SK-N-SH treated with all-trans-retinoic acid at 6 μM for 48 hours (cell line): ENCODE measurements at regions not wholly inside any gene's neighbourhood (a gene's known extent, or its start where the extent isn't known, plus 50 kb on each side); places are given as distances from the start of the nearest gene placed in this dataset.

Source experiments
- ATAC-seq: fragments of 200-7000 bp; cut with Tn5 transposase; 3 replicates; pipeline ENCODE4 v1.9.1; 2020; ENCODE audit warnings: mild to moderate bottlenecking, moderate library complexity
- CSDC2 ChIP-seq: fragments of 250-450 bp; sonication (Bioruptor Pico); IDR thresholded peaks from 2 replicates; pipeline ENCODE4 v1.5.0; 2020; ENCODE audit warnings: mild to moderate bottlenecking, moderate library complexity
- CSRNP3 ChIP-seq: fragments of 250-450 bp; sonication (Bioruptor Pico); IDR thresholded peaks from 2 replicates; pipeline ENCODE4 v1.5.1; 2021; ENCODE audit warnings: mild to moderate bottlenecking, moderate library complexity
- ESRRG ChIP-seq: fragments of 250-450 bp; sonication (Bioruptor Pico); IDR thresholded peaks from 2 replicates; pipeline ENCODE4 v1.6.1; 2021; ENCODE audit warnings: mild to moderate bottlenecking
- OSR1 ChIP-seq: fragments of 250-450 bp; sonication (Bioruptor Pico); IDR thresholded peaks from 2 replicates; pipeline ENCODE4 v1.8.0; 2022; ENCODE audit warnings: moderate library complexity, mild to moderate bottlenecking, inconsistent platforms
- RARB ChIP-seq: fragments of 250-450 bp; sonication (Bioruptor Pico); IDR thresholded peaks from 2 replicates; pipeline ENCODE4 v1.8.0; 2021; ENCODE audit warnings: mild to moderate bottlenecking, moderate library complexity
- TCF4 ChIP-seq: fragments of 250-450 bp; sonication (Bioruptor Pico); IDR thresholded peaks from 2 replicates; pipeline ENCODE4 v1.8.0; 2021; ENCODE audit warnings: mild to moderate bottlenecking, moderate library complexity, borderline replicate concordance
- TOX ChIP-seq: fragments of 250-450 bp; sonication (Bioruptor Pico); IDR thresholded peaks from 2 replicates; pipeline ENCODE4 v1.8.0; 2021; ENCODE audit warnings: mild to moderate bottlenecking, moderate library complexity, borderline replicate concordance
- TSHZ2 ChIP-seq: fragments of 250-450 bp; sonication (Bioruptor Pico); IDR thresholded peaks from 2 replicates; pipeline ENCODE4 v1.5.0; 2020; ENCODE audit warnings: mild to moderate bottlenecking, moderate library complexity
- ZC3H10 ChIP-seq: fragments of 250-450 bp; sonication (Bioruptor Pico); IDR thresholded peaks from 2 replicates; pipeline ENCODE4 v1.5.1; 2021; ENCODE audit warnings: mild to moderate bottlenecking, moderate library complexity
- ZFP3 ChIP-seq: fragments of 250-450 bp; sonication (Bioruptor Pico); IDR thresholded peaks from 2 replicates; pipeline ENCODE4 v1.5.0; 2020; ENCODE audit warnings: mild to moderate bottlenecking, moderate library complexity
- ZFP30 ChIP-seq: fragments of 450-650 bp; formaldehyde crosslinking; IDR thresholded peaks from 2 replicates; pipeline ENCODE4 v1.5.0; 2022; ENCODE audit warnings: mild to moderate bottlenecking, moderate library complexity
- ZNF70 ChIP-seq: fragments of 450-650 bp; formaldehyde crosslinking; IDR thresholded peaks from 2 replicates; pipeline ENCODE4 v1.5.0; 2020; ENCODE audit warnings: mild to moderate bottlenecking, moderate library complexity
- ZNF8 ChIP-seq: fragments of 450-650 bp; formaldehyde crosslinking; IDR thresholded peaks from 2 replicates; pipeline ENCODE4 v1.5.0; 2020; ENCODE audit warnings: mild to moderate bottlenecking, moderate library complexity
- TF ChIP-seq, protein P1 (sequence below): fragments of 250-450 bp; sonication (Bioruptor Pico); IDR thresholded peaks from 2 replicates; pipeline ENCODE4 v1.5.1; 2020; ENCODE audit warnings: low read depth, mild to moderate bottlenecking, moderate library complexity
- TF ChIP-seq, protein P2 (sequence below): fragments of 250-450 bp; sonication (Bioruptor Pico); IDR thresholded peaks from 2 replicates; pipeline ENCODE4 v1.8.0; 2020; ENCODE audit warnings: mild to moderate bottlenecking, moderate library complexity, borderline replicate concordance
- TF ChIP-seq, protein P3 (sequence below): fragments of 250-450 bp; sonication (Bioruptor Pico); IDR thresholded peaks from 2 replicates; pipeline ENCODE4 v1.8.0; 2021; ENCODE audit warnings: low read depth, mild to moderate bottlenecking, moderate library complexity, borderline replicate concordance

GRCh38 chr7:46932676-46933424 is 649.1 kb downstream of the TNS3 start (continued):
- TF ChIP-seq, protein P1, sequence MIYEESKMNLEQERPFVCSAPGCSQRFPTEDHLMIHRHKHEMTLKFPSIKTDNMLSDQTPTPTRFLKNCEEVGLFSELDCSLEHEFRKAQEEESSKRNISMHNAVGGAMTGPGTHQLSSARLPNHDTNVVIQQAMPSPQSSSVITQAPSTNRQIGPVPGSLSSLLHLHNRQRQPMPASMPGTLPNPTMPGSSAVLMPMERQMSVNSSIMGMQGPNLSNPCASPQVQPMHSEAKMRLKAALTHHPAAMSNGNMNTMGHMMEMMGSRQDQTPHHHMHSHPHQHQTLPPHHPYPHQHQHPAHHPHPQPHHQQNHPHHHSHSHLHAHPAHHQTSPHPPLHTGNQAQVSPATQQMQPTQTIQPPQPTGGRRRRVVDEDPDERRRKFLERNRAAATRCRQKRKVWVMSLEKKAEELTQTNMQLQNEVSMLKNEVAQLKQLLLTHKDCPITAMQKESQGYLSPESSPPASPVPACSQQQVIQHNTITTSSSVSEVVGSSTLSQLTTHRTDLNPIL (CRISPR knock-in tag): peak; percentile 81; the same call in 1 of the 2 replicates
- TF ChIP-seq ZFP3 (peak; percentile 81; the same call in 1 of the 2 replicates), ZFP30 (CRISPR knock-in tag) (no peak), TSHZ2 (CRISPR knock-in tag) (peak; percentile 99)

DNA sequence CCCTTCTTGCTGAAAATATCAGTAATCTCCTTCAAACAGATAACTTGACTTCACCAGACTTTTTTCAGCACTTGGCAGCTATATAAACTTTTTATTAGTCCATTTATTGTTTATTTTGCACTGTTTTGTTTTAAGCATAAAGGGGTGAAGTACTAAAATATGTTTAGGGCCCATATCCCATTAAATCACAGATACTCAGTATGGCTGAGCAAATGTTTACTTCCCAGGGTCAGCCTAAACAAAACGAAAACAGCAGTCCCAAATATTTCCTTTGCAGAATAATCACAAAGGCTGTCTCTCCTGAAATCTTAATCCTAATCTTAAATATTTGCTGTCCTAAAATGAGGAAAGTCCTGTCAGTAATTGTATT is 649.6 kb downstream of the TNS3 start:
- peak; percentile 25 for ATAC-seq
- TF ChIP-seq ZNF8 (CRISPR knock-in tag): no peak
- TF ChIP-seq CSDC2 (CRISPR knock-in tag): no peak
- no peak for TF ChIP-seq CSRNP3 (CRISPR knock-in tag)

DNA sequence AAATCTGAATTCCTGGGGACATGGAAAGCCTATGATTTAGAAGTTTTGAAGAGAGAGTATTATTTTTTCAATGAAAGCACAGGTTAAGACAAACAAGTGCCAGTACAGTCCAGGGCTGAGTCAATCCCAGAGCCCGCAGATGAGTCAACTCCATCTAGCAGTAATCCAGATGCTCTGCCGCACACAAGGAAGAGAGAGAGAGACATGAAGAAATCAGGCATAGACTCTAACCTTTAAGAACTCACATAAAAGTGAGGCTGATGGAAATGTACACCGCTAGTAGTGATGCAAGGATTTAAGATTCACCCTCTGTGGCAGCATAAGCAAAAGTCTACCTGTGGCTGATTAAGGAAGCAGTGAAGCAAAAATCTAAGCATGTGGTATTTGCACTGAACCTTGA is 651.5 kb downstream of the TNS3 start:
- peak; percentile 51; the same call in 1 of the 2 replicates for TF ChIP-seq TOX
- TF ChIP-seq ZNF70: no peak
- TF ChIP-seq, protein P2, sequence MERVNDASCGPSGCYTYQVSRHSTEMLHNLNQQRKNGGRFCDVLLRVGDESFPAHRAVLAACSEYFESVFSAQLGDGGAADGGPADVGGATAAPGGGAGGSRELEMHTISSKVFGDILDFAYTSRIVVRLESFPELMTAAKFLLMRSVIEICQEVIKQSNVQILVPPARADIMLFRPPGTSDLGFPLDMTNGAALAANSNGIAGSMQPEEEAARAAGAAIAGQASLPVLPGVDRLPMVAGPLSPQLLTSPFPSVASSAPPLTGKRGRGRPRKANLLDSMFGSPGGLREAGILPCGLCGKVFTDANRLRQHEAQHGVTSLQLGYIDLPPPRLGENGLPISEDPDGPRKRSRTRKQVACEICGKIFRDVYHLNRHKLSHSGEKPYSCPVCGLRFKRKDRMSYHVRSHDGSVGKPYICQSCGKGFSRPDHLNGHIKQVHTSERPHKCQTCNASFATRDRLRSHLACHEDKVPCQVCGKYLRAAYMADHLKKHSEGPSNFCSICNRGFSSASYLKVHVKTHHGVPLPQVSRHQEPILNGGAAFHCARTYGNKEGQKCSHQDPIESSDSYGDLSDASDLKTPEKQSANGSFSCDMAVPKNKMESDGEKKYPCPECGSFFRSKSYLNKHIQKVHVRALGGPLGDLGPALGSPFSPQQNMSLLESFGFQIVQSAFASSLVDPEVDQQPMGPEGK (CRISPR knock-in tag): 0 out of 2 replicates have a peak, but pooled peaks have one; percentile 55
- ATAC-seq: peak; percentile 87

- no peak for TF ChIP-seq RARB (CRISPR knock-in tag)
- TF ChIP-seq OSR1 (CRISPR knock-in tag): no peak
- TF ChIP-seq ZC3H10 (CRISPR knock-in tag): no peak
- no peak for TF ChIP-seq ZFP30 (CRISPR knock-in tag)
- no peak for TF ChIP-seq ESRRG (CRISPR knock-in tag)
- TF ChIP-seq TCF4 (CRISPR knock-in tag): no peak
- no peak for TF ChIP-seq TSHZ2 (CRISPR knock-in tag)
- TF ChIP-seq ZNF70: no peak
- TF ChIP-seq ZFP3: no peak
- TF ChIP-seq, protein P3, sequence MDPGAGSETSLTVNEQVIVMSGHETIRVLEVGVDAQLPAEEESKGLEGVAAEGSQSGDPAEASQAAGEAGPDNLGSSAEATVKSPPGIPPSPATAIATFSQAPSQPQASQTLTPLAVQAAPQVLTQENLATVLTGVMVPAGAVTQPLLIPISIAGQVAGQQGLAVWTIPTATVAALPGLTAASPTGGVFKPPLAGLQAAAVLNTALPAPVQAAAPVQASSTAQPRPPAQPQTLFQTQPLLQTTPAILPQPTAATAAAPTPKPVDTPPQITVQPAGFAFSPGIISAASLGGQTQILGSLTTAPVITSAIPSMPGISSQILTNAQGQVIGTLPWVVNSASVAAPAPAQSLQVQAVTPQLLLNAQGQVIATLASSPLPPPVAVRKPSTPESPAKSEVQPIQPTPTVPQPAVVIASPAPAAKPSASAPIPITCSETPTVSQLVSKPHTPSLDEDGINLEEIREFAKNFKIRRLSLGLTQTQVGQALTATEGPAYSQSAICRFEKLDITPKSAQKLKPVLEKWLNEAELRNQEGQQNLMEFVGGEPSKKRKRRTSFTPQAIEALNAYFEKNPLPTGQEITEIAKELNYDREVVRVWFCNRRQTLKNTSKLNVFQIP (CRISPR knock-in tag): no peak
- TF ChIP-seq TOX: no peak
- no peak for TF ChIP-seq CSRNP3 (CRISPR knock-in tag)
- ATAC-seq: no peak
Observed at GRCh38 chr7:46929359-46929758, 652.6 kb downstream of the TNS3 start.
